Activated naive CD4-positive, alpha-beta T cell treated with anti-CD3 and anti-CD28 coated beads, Interleukin-2, amount 50 U/mL, for 24 hours (primary cell): ENCODE measurements at regions not wholly inside any gene's neighbourhood (a gene's known extent, or its start where the extent isn't known, plus 50 kb on each side); places are given as distances from the start of the nearest gene placed in this dataset.

ENCODE experiments used
- H3K27ac Mint-ChIP-seq: one replicate; pipeline ENCODE4 v1.8.0; 2021; ENCODE audit warnings: mild to moderate bottlenecking, mixed read lengths
- H3K27me3 Mint-ChIP-seq: one replicate; pipeline ENCODE4 v1.8.0; 2021; ENCODE audit warnings: mixed read lengths
- H3K36me3 Mint-ChIP-seq: one replicate; pipeline ENCODE4 v1.8.0; 2021; ENCODE audit warnings: mixed read lengths
- H3K4me1 Mint-ChIP-seq: one replicate; pipeline ENCODE4 v1.8.0; 2021; ENCODE audit warnings: mixed read lengths
- H3K4me3 Mint-ChIP-seq: one replicate; pipeline ENCODE4 v1.8.0; 2021; ENCODE audit warnings: mild to moderate bottlenecking, mixed read lengths
- H3K9me3 Mint-ChIP-seq: one replicate; pipeline ENCODE4 v1.8.0; 2021; ENCODE audit warnings: mixed read lengths

GRCh38 chr16:63385714-63386432 lies 1349.6 kb upstream of the CDH8 start:
- no peaks in the 10 kb centered on the region for H3K9me3 Mint-ChIP-seq

DNA sequence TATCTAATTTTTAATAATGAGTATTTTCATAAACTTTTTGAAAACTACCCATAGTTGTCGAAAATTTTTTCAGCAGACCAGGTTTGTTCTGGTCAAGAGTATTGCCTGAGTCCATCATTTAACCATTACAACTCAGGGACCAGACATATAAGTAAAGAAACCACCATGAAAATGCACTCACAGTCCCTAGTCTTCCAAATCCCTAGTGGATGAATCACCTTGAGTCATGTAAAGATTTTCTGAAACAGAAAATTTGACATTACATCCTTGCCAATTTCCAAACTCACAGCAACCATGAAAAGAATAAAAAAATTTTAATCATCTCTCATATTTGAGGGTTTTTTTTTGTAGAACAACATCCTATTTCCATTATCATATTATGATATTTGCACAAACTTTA lies 1337.5 kb upstream of the CDH8 start:
- Mint-ChIP-seq H3K36me3 (no peaks in the 10 kb centered on the region), H3K9me3 (peaks cover 11% of the 10 kb centered on the region), H3K27ac (no peak overlapping the region)

More at GRCh38 chr16:63385714-63386432, 1349.6 kb upstream of the CDH8 start:
- no peaks in the 10 kb centered on the region for H3K36me3 Mint-ChIP-seq
- no peak overlapping the region for H3K4me3 Mint-ChIP-seq
- no peak overlapping the region for H3K27ac Mint-ChIP-seq
- no peaks in the 10 kb centered on the region for H3K4me1 Mint-ChIP-seq
- no peaks in the 10 kb centered on the region for H3K27me3 Mint-ChIP-seq

GRCh38 chr16:63372815-63373214 lies 1336.6 kb upstream of the CDH8 start:
- Mint-ChIP-seq H3K36me3 (no peaks in the 10 kb centered on the region), H3K4me3 (no peak overlapping the region), H3K4me1 (no peaks in the 10 kb centered on the region), H3K27me3 (no peaks in the 10 kb centered on the region), H3K27ac (no peak overlapping the region), H3K9me3 (peaks cover 12% of the 10 kb centered on the region)

More for the DNA sequence above, 1337.5 kb upstream of the CDH8 start:
- H3K4me3 Mint-ChIP-seq = no peak overlapping the region
- no peaks in the 10 kb centered on the region for H3K4me1 Mint-ChIP-seq
- no peaks in the 10 kb centered on the region for H3K27me3 Mint-ChIP-seq

DNA sequence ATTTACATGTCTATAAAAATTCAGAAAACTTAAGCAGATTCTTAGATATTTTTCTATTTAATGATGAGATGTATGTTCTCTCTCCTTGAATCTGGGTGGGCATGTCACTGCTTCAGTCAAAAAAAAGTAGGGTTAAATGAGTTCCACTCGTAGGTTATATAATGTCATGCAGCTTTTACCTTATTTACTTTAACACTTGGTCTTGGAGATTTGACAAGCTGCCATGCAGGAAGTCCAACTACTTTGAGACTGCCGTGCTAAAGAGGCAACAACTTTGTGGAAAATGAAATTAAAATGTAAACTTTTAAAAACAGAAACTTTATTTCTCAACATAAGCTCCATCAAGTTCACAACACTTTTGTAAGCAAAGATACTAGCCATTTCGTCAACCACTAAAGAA lies 1336.0 kb upstream of the CDH8 start:
- Mint-ChIP-seq H3K36me3 (no peaks in the 10 kb centered on the region), H3K9me3 (peaks cover 12% of the 10 kb centered on the region), H3K4me3 (no peak overlapping the region), H3K27me3 (no peaks in the 10 kb centered on the region), H3K27ac (no peak overlapping the region), H3K4me1 (no peaks in the 10 kb centered on the region)

DNA sequence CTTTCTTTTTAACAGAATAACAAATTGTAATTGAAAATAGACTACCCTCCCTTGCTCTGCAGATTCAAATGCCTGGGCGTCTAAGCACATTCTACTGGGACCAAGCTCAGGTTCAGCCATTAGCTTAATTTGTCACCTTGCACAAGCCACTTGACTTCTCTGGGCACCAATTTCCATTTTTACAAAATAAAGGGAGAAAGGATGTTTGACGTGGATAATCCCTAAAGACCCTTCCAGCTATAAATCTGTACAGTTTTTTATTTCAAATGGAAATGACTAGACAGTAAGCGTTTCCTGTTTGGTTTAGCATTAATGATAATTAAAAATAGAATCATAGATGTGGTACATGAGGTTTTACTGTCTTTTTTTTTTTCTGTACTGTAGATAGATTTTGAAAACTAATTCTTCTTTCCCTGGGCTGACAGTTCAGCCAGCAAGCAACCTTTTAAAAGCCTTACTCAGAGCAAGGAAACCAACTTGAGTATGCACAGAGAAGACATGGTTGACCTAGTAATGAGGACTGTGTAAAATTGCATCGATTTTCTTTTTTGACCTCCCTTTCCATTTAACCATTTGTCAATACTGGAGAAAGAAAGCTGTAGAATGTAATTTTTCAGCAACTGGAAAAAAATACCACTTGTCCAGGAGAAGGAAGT lies 1329.5 kb upstream of the CDH8 start:
- peaks cover 7% of the 10 kb centered on the region for H3K9me3 Mint-ChIP-seq

GRCh38 chr16:63363738-63364137 lies 1327.5 kb upstream of the CDH8 start:
- no peak overlapping the region for H3K27ac Mint-ChIP-seq
- H3K36me3 Mint-ChIP-seq = no peaks in the 10 kb centered on the region
- no peak overlapping the region for H3K4me3 Mint-ChIP-seq
- H3K27me3 Mint-ChIP-seq = no peaks in the 10 kb centered on the region
- peaks cover 1% of the 10 kb centered on the region for H3K9me3 Mint-ChIP-seq
- no peaks in the 10 kb centered on the region for H3K4me1 Mint-ChIP-seq

More for the DNA sequence above, 1329.5 kb upstream of the CDH8 start:
- no peaks in the 10 kb centered on the region for H3K4me1 Mint-ChIP-seq
- no peaks in the 10 kb centered on the region for H3K27me3 Mint-ChIP-seq
- no peak overlapping the region for H3K4me3 Mint-ChIP-seq
- no peak overlapping the region for H3K27ac Mint-ChIP-seq
- H3K36me3 Mint-ChIP-seq = no peaks in the 10 kb centered on the region

DNA sequence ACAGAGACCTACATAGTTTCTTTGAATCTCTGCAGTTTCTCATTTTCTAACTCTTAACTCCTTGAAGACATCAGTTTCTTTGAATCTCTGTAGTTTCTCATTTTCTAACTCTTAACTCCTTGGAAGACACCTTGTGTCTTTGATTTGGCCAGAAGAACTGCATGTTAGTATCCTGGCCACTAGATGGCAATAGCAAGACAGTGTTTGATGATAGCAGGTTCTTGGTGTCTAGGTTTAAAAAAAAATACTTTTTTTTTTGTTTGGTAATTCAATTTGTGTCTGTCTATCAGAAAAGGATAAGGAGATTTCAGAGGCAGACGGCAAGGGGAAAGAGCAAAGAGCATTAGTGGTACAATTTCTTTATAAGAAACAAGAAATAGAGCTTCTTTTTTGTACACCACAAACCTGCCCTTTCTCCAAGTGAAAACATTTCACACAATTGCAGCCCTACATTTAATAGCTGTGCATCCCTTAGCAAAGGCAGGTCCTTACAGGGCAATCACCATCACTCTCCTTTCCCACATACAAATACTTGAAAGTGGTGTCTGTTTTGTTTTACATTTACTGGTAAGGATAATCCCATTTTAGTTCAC lies 1324.9 kb upstream of the CDH8 start:
- no peaks in the 10 kb centered on the region for H3K27me3 Mint-ChIP-seq
- H3K27ac Mint-ChIP-seq = no peak overlapping the region
- no peak overlapping the region for H3K4me3 Mint-ChIP-seq
- no peaks in the 10 kb centered on the region for H3K4me1 Mint-ChIP-seq
- no peaks in the 10 kb centered on the region for H3K9me3 Mint-ChIP-seq
- no peaks in the 10 kb centered on the region for H3K36me3 Mint-ChIP-seq

- H3K4me1 Mint-ChIP-seq = no peaks in the 10 kb centered on the region
- no peaks in the 10 kb centered on the region for H3K27me3 Mint-ChIP-seq
- H3K9me3 Mint-ChIP-seq = no peaks in the 10 kb centered on the region
- H3K4me3 Mint-ChIP-seq = no peak overlapping the region
- H3K27ac Mint-ChIP-seq = no peak overlapping the region
- no peaks in the 10 kb centered on the region for H3K36me3 Mint-ChIP-seq
These were observed 1313.7 kb upstream of the CDH8 start for GRCh38 chr16:63349961-63350360.

- H3K4me1 Mint-ChIP-seq = no peaks in the 10 kb centered on the region
- H3K36me3 Mint-ChIP-seq = no peaks in the 10 kb centered on the region
- no peaks in the 10 kb centered on the region for H3K9me3 Mint-ChIP-seq
- H3K27ac Mint-ChIP-seq = no peak overlapping the region
- H3K27me3 Mint-ChIP-seq = no peaks in the 10 kb centered on the region
- H3K4me3 Mint-ChIP-seq = no peak overlapping the region
These were observed 1309.8 kb upstream of the CDH8 start for GRCh38 chr16:63346000-63346399.

GRCh38 chr16:63337264-63337663 lies 1301.0 kb upstream of the CDH8 start:
- no peaks in the 10 kb centered on the region for H3K36me3 Mint-ChIP-seq
- no peaks in the 10 kb centered on the region for H3K4me1 Mint-ChIP-seq
- no peaks in the 10 kb centered on the region for H3K27me3 Mint-ChIP-seq
- peaks cover 13% of the 10 kb centered on the region for H3K9me3 Mint-ChIP-seq
- no peak overlapping the region for H3K27ac Mint-ChIP-seq
- H3K4me3 Mint-ChIP-seq = no peak overlapping the region

- no peaks in the 10 kb centered on the region for H3K27me3 Mint-ChIP-seq
- H3K36me3 Mint-ChIP-seq = no peaks in the 10 kb centered on the region
- H3K9me3 Mint-ChIP-seq = peaks cover 13% of the 10 kb centered on the region
- no peak overlapping the region for H3K27ac Mint-ChIP-seq
- no peaks in the 10 kb centered on the region for H3K4me1 Mint-ChIP-seq
- no peak overlapping the region for H3K4me3 Mint-ChIP-seq
These were observed 1294.9 kb upstream of the CDH8 start for GRCh38 chr16:63331111-63331510.

GRCh38 chr16:63326736-63327339 lies 1290.6 kb upstream of the CDH8 start:
- Mint-ChIP-seq H3K9me3 (peaks cover 11% of the 10 kb centered on the region), H3K27ac (no peak overlapping the region), H3K27me3 (no peaks in the 10 kb centered on the region), H3K4me3 (no peak overlapping the region), H3K4me1 (no peaks in the 10 kb centered on the region), H3K36me3 (no peaks in the 10 kb centered on the region)

DNA sequence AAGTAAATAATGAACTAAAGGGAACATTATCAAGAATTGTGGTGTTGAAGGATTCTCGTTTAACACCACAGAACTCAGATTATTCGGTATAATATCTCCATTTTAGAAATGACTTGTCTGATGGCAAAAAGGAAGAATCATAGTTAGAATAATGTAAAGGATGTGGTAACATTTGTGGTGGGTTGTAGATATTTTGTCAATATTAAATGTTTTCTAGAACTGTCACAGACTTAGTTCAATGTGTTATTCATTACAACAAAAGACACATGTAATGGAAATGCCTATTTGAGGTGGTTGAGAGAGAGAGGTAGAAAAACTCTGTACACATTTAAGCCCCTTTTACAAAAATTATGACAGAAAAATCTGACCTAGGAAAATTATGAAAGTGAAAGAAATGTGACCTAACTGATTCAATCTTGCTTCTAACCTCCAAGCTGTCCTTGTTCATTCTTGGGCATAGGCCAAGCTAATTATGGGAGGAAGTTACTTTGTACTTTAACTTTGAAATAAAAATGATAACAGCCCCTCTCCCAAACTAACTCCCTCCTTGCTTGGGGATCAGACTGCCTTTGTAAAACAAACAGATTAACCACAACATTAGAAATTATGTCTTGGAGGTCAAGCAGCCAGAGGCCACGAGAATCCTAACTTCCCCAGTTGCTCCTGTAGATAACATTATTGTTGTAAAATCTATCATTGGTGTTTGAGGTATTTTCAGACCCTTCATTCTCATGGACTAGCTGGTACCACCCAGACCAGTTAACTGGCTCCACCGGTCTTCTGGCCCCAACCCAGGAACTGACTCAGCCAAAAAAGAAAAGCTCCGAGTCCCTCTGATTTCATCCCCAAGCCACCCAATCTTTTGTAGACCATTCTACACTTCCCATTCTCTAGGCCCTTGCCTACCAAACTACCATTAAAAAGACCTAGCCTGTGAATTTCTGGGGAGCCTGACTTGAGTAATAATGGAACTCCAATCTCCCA lies 1287.8 kb upstream of the CDH8 start:
- no peaks in the 10 kb centered on the region for H3K36me3 Mint-ChIP-seq
- H3K27ac Mint-ChIP-seq = no peak overlapping the region
- no peaks in the 10 kb centered on the region for H3K4me1 Mint-ChIP-seq
- peaks cover 6% of the 10 kb centered on the region for H3K9me3 Mint-ChIP-seq
- no peaks in the 10 kb centered on the region for H3K27me3 Mint-ChIP-seq
- H3K4me3 Mint-ChIP-seq = no peak overlapping the region

DNA sequence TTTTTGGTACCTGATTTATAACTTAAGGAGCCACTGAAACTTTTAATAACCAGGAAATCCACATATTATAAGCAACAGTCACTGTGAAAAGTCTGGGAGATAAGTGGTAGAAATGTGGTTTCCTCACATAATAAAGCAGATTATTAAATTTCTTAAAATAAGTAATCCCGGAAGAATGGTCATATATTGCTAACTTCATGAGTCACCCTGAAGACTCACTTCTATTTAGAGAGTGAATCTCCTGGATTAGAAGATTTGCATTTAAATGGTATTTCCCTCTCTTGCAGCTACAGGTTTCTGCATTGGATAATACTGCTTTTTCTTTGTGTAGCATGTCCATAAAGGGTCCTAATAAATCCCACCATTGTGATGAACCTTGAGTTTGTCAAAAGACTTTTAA lies 1286.8 kb upstream of the CDH8 start:
- Mint-ChIP-seq H3K4me3 (no peak overlapping the region), H3K27me3 (no peaks in the 10 kb centered on the region), H3K4me1 (no peaks in the 10 kb centered on the region), H3K27ac (no peak overlapping the region), H3K9me3 (peaks cover 5% of the 10 kb centered on the region), H3K36me3 (no peaks in the 10 kb centered on the region)

GRCh38 chr16:63315229-63315628 lies 1279.0 kb upstream of the CDH8 start:
- Mint-ChIP-seq H3K9me3 (peaks cover 23% of the 10 kb centered on the region), H3K4me3 (no peak overlapping the region), H3K4me1 (no peaks in the 10 kb centered on the region), H3K27me3 (no peaks in the 10 kb centered on the region), H3K27ac (no peak overlapping the region), H3K36me3 (no peaks in the 10 kb centered on the region)
